ENCODE measurements at regions not wholly inside any gene's neighbourhood (a gene's known extent, or its start where the extent isn't known, plus 50 kb on each side); places are given as distances from the start of the nearest gene placed in this dataset.

- Histone ChIP-seq H3K79me2 (ENCODE audit: control insufficient read depth, insufficient read depth, low read length) (no peaks in the 10 kb centered on the region), H3K4me3 (replicated peaks in 1 of 3; ENCODE audit: insufficient read depth in 1 of 3, low read depth in 1 of 3, low read length in 3 of 3) (no peak overlapping the region), H3K9me1 (replicated peaks; ENCODE audit: control insufficient read depth, extremely low read depth, insufficient read depth, low read length) (no peaks in the 10 kb centered on the region), H3K27me3 (ENCODE audit: control insufficient read depth in 2 of 2, insufficient read depth in 2 of 2, low read length in 2 of 2) (no peaks in the 10 kb centered on the region), H3K9me3 (replicated peaks; ENCODE audit: control insufficient read depth, insufficient read depth, low read length) (no peaks in the 10 kb centered on the region), H3K27ac (ENCODE audit: insufficient read depth, low read depth, low read length) (no peak overlapping the region), H4K20me1 (replicated peaks; ENCODE audit: control insufficient read depth, extremely low read depth, insufficient read depth, low read length) (no peaks in the 10 kb centered on the region), H3K36me3 (ENCODE audit: control insufficient read depth in 2 of 2, extremely low read depth in 1 of 2, insufficient read depth in 2 of 2, low read length in 2 of 2) (no peaks in the 10 kb centered on the region), H3K4me2 (ENCODE audit: insufficient read depth, low read length) (no peak overlapping the region), H2AFZ (ENCODE audit: low read depth, low read length) (no peak overlapping the region), H3K4me1 (ENCODE audit: control insufficient read depth, extremely low read depth, insufficient read depth, low read length) (no peaks in the 10 kb centered on the region), H3K9ac (replicated peaks; ENCODE audit: extremely low read depth, insufficient read depth, low read length) (no peak overlapping the region)
- FAIRE-seq = no peak
- DNase-seq (ENCODE audit: low read depth, low spot score) = no peak
- ChIA-PET CTCF (no interaction called here), POLR2A (no interaction called here)
- TF ChIP-seq GATA2 (IDR thresholded peaks at IDR 0.05; ENCODE audit: insufficient read depth, insufficient read length, low read depth, low read length) (no peak), MAX (IDR thresholded peaks at IDR 0.05; ENCODE audit: insufficient read depth, insufficient read length) (no peak), EZH2 (IDR thresholded peaks at IDR 0.05; ENCODE audit: borderline replicate concordance, low read depth, low read length, severe bottlenecking) (no peak), JUN (IDR thresholded peaks at IDR 0.05; ENCODE audit: borderline replicate concordance, insufficient read depth, insufficient read length, low read depth) (no peak), MYC (IDR thresholded peaks at IDR 0.05; ENCODE audit: low read depth, low read length) (no peak), POLR2A (IDR thresholded peaks at IDR 0.05; ENCODE audit: low read depth, low read length) (no peak), POLR2AphosphoS5 (IDR thresholded peaks at IDR 0.05; ENCODE audit: insufficient read depth, low read depth, low read length) (no peak), FOS (IDR thresholded peaks at IDR 0.05; ENCODE audit: borderline replicate concordance, insufficient read depth, low read length) (no peak)
- TF ChIP-seq, protein P1, sequence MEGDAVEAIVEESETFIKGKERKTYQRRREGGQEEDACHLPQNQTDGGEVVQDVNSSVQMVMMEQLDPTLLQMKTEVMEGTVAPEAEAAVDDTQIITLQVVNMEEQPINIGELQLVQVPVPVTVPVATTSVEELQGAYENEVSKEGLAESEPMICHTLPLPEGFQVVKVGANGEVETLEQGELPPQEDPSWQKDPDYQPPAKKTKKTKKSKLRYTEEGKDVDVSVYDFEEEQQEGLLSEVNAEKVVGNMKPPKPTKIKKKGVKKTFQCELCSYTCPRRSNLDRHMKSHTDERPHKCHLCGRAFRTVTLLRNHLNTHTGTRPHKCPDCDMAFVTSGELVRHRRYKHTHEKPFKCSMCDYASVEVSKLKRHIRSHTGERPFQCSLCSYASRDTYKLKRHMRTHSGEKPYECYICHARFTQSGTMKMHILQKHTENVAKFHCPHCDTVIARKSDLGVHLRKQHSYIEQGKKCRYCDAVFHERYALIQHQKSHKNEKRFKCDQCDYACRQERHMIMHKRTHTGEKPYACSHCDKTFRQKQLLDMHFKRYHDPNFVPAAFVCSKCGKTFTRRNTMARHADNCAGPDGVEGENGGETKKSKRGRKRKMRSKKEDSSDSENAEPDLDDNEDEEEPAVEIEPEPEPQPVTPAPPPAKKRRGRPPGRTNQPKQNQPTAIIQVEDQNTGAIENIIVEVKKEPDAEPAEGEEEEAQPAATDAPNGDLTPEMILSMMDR (IDR thresholded peaks at IDR 0.05; ENCODE audit: extremely low read depth in 1 of 2, insufficient read depth in 1 of 2, low read depth in 1 of 2, low read length in 2 of 2) = no peak
- no TSS peak for BruUV-seq (replicated peaks)
- dilution Hi-C loops (cut with MboI; ENCODE audit: extremely low pct_ligation_motif_present, low sequenced_read_pairs) = no loop called here
- intact Hi-C loops (cut with micrococcal nuclease) = no loop called here
Measured at GRCh38 chr18:39344487-39344886, 1778.9 kb upstream of the CELF4 start.

All from endothelial cell of umbilical vein (primary cell).